Suprapubic skin (tissue), 4 donors: ENCODE measurements at regions not wholly inside any gene's neighbourhood (a gene's known extent, or its start where the extent isn't known, plus 50 kb on each side); places are given as distances from the start of the nearest gene placed in this dataset.

Experiments
- DNase-seq, 2 donors: peaks; one replicate each; pipeline ENCODE4 v3.0.0-alpha.2; 2019; ENCODE audit warnings: low spot score in 2 of 2
- H3K27ac ChIP-seq: fragments of 200-600 bp; sonication (generic); one replicate; pipeline ENCODE4 v1.5.1; 2019
- H3K27me3 ChIP-seq: fragments of 200-600 bp; sonication (generic); one replicate; pipeline ENCODE4 v1.5.1; 2019
- H3K36me3 ChIP-seq: fragments of 200-600 bp; sonication (generic); one replicate; pipeline ENCODE4 v1.5.1; 2019
- H3K4me1 ChIP-seq: fragments of 200-600 bp; sonication (generic); one replicate; pipeline ENCODE4 v1.5.1; 2019
- H3K4me3 ChIP-seq: fragments of 200-600 bp; sonication (generic); one replicate; pipeline ENCODE4 v1.5.1; 2019; ENCODE audit warnings: mild to moderate bottlenecking
- H3K9me3 ChIP-seq: fragments of 200-600 bp; sonication (generic); one replicate; pipeline ENCODE4 v1.5.1; 2019
- CTCF ChIP-seq, 2 donors: fragments of 200-600 bp in 1 of 2; fragments of 450-650 bp in 1 of 2; sonication (generic) in 1 of 2; IDR thresholded peaks; one replicate each; pipeline ENCODE4 v1.5.1; 2016 to 2019; ENCODE audit warnings: antibody characterized with exemption in 2 of 2, mild to moderate bottlenecking in 1 of 2, moderate library complexity in 1 of 2
- EP300 ChIP-seq: sonication (generic); formaldehyde crosslinking; IDR thresholded peaks from one replicate; pipeline ENCODE4 v1.6.1; 2017; ENCODE audit warnings: antibody characterized with exemption
- POLR2A ChIP-seq, 2 donors: fragments of 450-650 bp; IDR thresholded peaks; one replicate each; pipeline ENCODE4 v1.6.1; 2017; ENCODE audit warnings: antibody characterized with exemption in 2 of 2, mild to moderate bottlenecking in 2 of 2, moderate library complexity in 2 of 2
- POLR2AphosphoS5 ChIP-seq, 3 donors: sonication (generic); formaldehyde crosslinking; IDR thresholded peaks; one replicate each; pipeline ENCODE4 v1.6.1; 2017; ENCODE audit warnings: antibody characterized with exemption in 3 of 3
- WGBS: methylation state at CpG from one replicate; pipeline ENCODE4 v1.1.5; 2018; 5-methylcytosine and 5-hydroxymethylcytosine counted together

GRCh38 chr13:80399340-80400163 lies 58.6 kb upstream of the SPRY2 start:
- TF ChIP-seq CTCF (IDR thresholded peaks at IDR 0.05) (no peak), POLR2AphosphoS5 (IDR thresholded peaks at IDR 0.05) (no peak), EP300 (no peak), POLR2A (IDR thresholded peaks at IDR 0.05) (no peak)
- no peaks in the 10 kb centered on the region for H3K36me3 ChIP-seq
- WGBS = 45% methylated on average over 13 of the region's 13 CpGs
- no peaks in the 10 kb centered on the region for H3K27me3 ChIP-seq
- no peak for DNase-seq
- peaks cover 2% of the 10 kb centered on the region for H3K9me3 ChIP-seq
- H3K27ac ChIP-seq = no peak overlapping the region
- peaks cover 3% of the 10 kb centered on the region for H3K4me1 ChIP-seq
- no peak overlapping the region for H3K4me3 ChIP-seq
